ENCODE measurements at regions not wholly inside any gene's neighbourhood (a gene's known extent, or its start where the extent isn't known, plus 50 kb on each side); places are given as distances from the start of the nearest gene placed in this dataset.

- no peak for DNase-seq (ENCODE audit: low spot score)
Measured at GRCh38 chr3:70374179-70374578, 61.7 kb upstream of the MDFIC2 start.
